DOHH2 (cell line): ENCODE measurements at regions not wholly inside any gene's neighbourhood (a gene's known extent, or its start where the extent isn't known, plus 50 kb on each side); places are given as distances from the start of the nearest gene placed in this dataset.

ENCODE experiments used
- H3F3A ChIP-seq: fragments of 200-600 bp; sonication (generic), shearing (Covaris generic); 2 replicates; pipeline ENCODE4 v1.6.0; 2016; ENCODE audit warnings: antibody characterized with exemption, mild to moderate bottlenecking; ENCODE audit not compliant: control insufficient read depth, insufficient read depth
- H3K27ac ChIP-seq: fragments of 200-600 bp; sonication (generic); 2 replicates; pipeline ENCODE4 v1.5.1; 2014; ENCODE audit warnings: low read depth, mild to moderate bottlenecking, low read length, moderate library complexity
- H3K27me3 ChIP-seq: fragments of 200-600 bp; sonication (generic); 2 replicates; pipeline ENCODE4 v1.6.1; 2014; ENCODE audit warnings: mild to moderate bottlenecking, low read length, mixed read lengths; ENCODE audit not compliant: control insufficient read depth
- H3K36me3 ChIP-seq: fragments of 200-600 bp; sonication (generic); 2 replicates; pipeline ENCODE4 v1.6.1; 2014; ENCODE audit warnings: mild to moderate bottlenecking, low read length, moderate library complexity, mixed read lengths; ENCODE audit not compliant: control insufficient read depth
- H3K4me1 ChIP-seq: fragments of 200-600 bp; sonication (generic); 2 replicates; pipeline ENCODE4 v1.6.1; 2014; ENCODE audit warnings: mild to moderate bottlenecking, low read length, mixed read lengths; ENCODE audit not compliant: control insufficient read depth
- H3K4me2 ChIP-seq: fragments of 200-600 bp; sonication (generic); 2 replicates; pipeline ENCODE4 v1.6.0; 2014; ENCODE audit warnings: mild to moderate bottlenecking, low read length, moderate library complexity
- H3K4me3 ChIP-seq: fragments of 200-600 bp; sonication (generic); 2 replicates; pipeline ENCODE4 v1.5.1; 2014; ENCODE audit warnings: mild to moderate bottlenecking, low read length, mixed read lengths
- H3K79me2 ChIP-seq: fragments of 200-600 bp; sonication (generic); 2 replicates; pipeline ENCODE4 v1.6.1; 2014; ENCODE audit warnings: mild to moderate bottlenecking, low read length, mixed read lengths; ENCODE audit not compliant: control insufficient read depth
- H3K9me2 ChIP-seq: fragments of 200-600 bp; sonication (generic); replicated peaks from 2 replicates; pipeline ENCODE4 v1.6.1; 2014; ENCODE audit warnings: mild to moderate bottlenecking, low read length, mixed read lengths; ENCODE audit not compliant: control insufficient read depth
- H3K9me3 ChIP-seq: fragments of 200-600 bp; sonication (generic); 2 replicates; pipeline ENCODE4 v1.6.1; 2014; ENCODE audit warnings: antibody characterized with exemption, low read length, mixed read lengths; ENCODE audit not compliant: control insufficient read depth, insufficient read depth
- H4K20me1 ChIP-seq: fragments of 200-600 bp; sonication (generic); 2 replicates; pipeline ENCODE4 v1.6.0; 2014; ENCODE audit warnings: low read depth, mild to moderate bottlenecking, antibody characterized with exemption, low read length, moderate library complexity; ENCODE audit not compliant: control insufficient read depth, insufficient read depth
- CTCF ChIP-seq: fragments of 200-600 bp; sonication (generic); IDR thresholded peaks from one replicate; pipeline ENCODE4 v1.5.1; 2014; ENCODE audit warnings: antibody characterized with exemption, mild to moderate bottlenecking, low read depth, low read length; ENCODE audit not compliant: poor library complexity, severe bottlenecking
- EZH2phosphoT487 ChIP-seq: fragments of 200-600 bp; sonication (generic); IDR thresholded peaks from 2 replicates; pipeline ENCODE4 v1.6.1; 2017; ENCODE audit warnings: borderline replicate concordance, mild to moderate bottlenecking, antibody characterized with exemption, low read length, moderate library complexity, mixed read lengths

DNA sequence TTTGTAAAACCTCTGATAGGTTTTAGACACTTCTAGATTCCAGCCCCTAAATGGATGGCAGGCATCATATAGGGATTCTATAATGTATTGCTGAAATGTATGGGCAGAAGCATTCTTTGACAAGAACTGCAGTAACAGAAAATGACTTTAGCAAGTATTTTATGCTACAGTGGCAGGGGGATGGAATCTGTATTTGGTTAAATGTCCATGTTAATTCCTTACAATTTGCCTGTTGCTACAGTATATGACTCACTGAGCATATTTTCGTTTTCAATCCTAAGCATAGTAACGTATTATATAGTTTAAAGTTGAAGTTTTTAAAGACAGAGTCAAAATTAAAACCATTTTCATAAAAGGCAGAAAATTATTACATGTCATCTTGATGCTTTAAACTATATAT lies 150.1 kb downstream of the MEX3B start:
- H3K27me3 ChIP-seq, result no peaks in the 10 kb centered on the region
- H3K4me2 ChIP-seq, result no peak overlapping the region
- no peaks in the 10 kb centered on the region for H4K20me1 ChIP-seq
- 0 out of 2 replicates have a peak, but pooled peaks cover 3% of the 10 kb centered on the region for H3K4me1 ChIP-seq
- no peak overlapping the region for H3K27ac ChIP-seq
- H3F3A ChIP-seq, result no peaks in the 10 kb centered on the region
- no peaks in the 10 kb centered on the region for H3K9me2 ChIP-seq
- TF ChIP-seq EZH2phosphoT487 (no peak), CTCF (no peak)
- no peaks in the 10 kb centered on the region for H3K9me3 ChIP-seq
- H3K36me3 ChIP-seq, result no peaks in the 10 kb centered on the region
- no peaks in the 10 kb centered on the region for H3K79me2 ChIP-seq
- no peak overlapping the region for H3K4me3 ChIP-seq

DNA sequence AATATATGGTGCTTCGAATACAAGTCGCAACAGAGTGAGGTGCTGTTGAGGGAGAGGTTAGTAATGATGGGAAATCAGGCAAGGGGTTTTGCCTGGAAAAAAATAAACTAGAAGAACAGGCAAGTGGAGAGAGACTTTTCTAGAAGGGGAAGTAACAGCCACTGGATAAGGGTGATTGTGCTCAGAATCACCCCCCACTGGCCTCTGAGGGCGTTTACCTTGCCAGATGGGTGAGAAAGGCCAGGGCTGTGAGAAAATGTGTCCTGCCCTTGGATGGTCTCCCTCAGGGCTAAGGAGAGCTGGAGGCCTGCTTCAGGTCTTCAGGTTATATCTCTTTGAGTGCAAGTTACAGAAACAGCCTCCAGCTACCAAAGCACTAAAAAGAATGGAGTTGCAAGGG lies 151.8 kb downstream of the MEX3B start:
- no peak overlapping the region for H3K4me3 ChIP-seq
- no peaks in the 10 kb centered on the region for H3K9me2 ChIP-seq
- H3K4me2 ChIP-seq, result no peak overlapping the region
- H3K9me3 ChIP-seq, result no peaks in the 10 kb centered on the region
- H4K20me1 ChIP-seq, result no peaks in the 10 kb centered on the region
- 0 out of 2 replicates have a peak, but pooled peaks cover 3% of the 10 kb centered on the region for H3K4me1 ChIP-seq
- H3K36me3 ChIP-seq, result no peaks in the 10 kb centered on the region
- H3F3A ChIP-seq, result no peaks in the 10 kb centered on the region
- no peaks in the 10 kb centered on the region for H3K79me2 ChIP-seq
- H3K27ac ChIP-seq, result no peak overlapping the region
- H3K27me3 ChIP-seq, result no peaks in the 10 kb centered on the region
- no peak for TF ChIP-seq CTCF
- no peak for TF ChIP-seq EZH2phosphoT487

DNA sequence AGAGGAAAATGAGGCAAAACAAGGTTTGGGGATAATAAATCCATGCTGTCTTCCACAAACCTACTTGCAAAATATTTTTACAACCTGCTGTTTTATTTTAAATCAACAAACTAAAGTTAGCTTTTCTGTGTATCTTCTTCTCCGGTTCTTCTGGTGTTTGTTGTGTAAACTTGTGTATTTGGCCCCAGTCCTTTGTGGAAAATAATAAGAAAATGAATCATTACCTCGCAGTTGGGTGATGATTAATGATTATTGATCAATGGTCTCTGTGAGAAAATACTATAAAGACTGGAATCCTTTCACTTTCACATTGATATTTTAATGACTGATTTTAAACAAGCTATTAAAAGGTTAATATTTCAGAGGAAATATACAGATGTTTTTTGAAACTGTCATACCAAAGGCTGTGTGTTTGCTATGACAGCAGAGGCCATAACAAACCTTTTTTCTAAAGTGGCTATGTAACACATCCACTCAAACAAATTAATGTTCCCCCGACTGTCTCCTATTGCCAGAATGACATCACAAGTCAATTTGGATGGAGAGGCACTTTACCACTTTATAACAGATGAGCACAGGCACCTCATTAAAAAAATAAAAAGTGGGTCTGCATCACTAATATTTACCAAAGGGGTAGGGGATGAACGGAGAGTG lies 152.5 kb downstream of the MEX3B start:
- Histone ChIP-seq H3K27me3 (no peaks in the 10 kb centered on the region), H3K36me3 (no peaks in the 10 kb centered on the region), H3K4me1 (0 out of 2 replicates have a peak, but pooled peaks cover 3% of the 10 kb centered on the region), H3K9me3 (no peaks in the 10 kb centered on the region), H3K79me2 (no peaks in the 10 kb centered on the region), H4K20me1 (no peaks in the 10 kb centered on the region), H3K9me2 (no peaks in the 10 kb centered on the region), H3F3A (no peaks in the 10 kb centered on the region), H3K27ac (no peak overlapping the region), H3K4me2 (no peak overlapping the region), H3K4me3 (no peak overlapping the region)
- TF ChIP-seq EZH2phosphoT487 (no peak), CTCF (no peak)
